ENCODE measurements at regions not wholly inside any gene's neighbourhood (a gene's known extent, or its start where the extent isn't known, plus 50 kb on each side); places are given as distances from the start of the nearest gene placed in this dataset.

- Histone ChIP-seq H3K36me3 (ENCODE audit: insufficient read depth, insufficient read length, low read length) (no peaks in the 10 kb centered on the region), H3K9me3 (ENCODE audit: insufficient read depth, low read length) (no peaks in the 10 kb centered on the region), H3K27me3 (ENCODE audit: insufficient read depth, insufficient read length) (no peaks in the 10 kb centered on the region), H3K9ac (ENCODE audit: insufficient read length, low read depth) (no peak overlapping the region), H3K4me3 (ENCODE audit: insufficient read length, low read depth) (no peak overlapping the region), H3K4me1 (ENCODE audit: insufficient read depth, insufficient read length) (no peaks in the 10 kb centered on the region)
- DNase-seq (ENCODE audit: low read depth, low spot score) = no peak
- TF ChIP-seq SUZ12 (IDR thresholded peaks at IDR 0.05; ENCODE audit: extremely low read depth, insufficient read depth, insufficient read length) (no peak), ZNF274 (IDR thresholded peaks at IDR 0.05; ENCODE audit: low read depth, low read length) (no peak), YY1 (IDR thresholded peaks at IDR 0.05; ENCODE audit: insufficient read depth, insufficient read length) (no peak)
These were observed 493.6 kb upstream of the KLF4 start for GRCh38 chr9:107983181-107983603.

- H3K36me3 ChIP-seq (ENCODE audit: insufficient read depth, insufficient read length, low read length) = no peaks in the 10 kb centered on the region
- no peaks in the 10 kb centered on the region for H3K4me1 ChIP-seq (ENCODE audit: insufficient read depth, insufficient read length)
- no peak overlapping the region for H3K4me3 ChIP-seq (ENCODE audit: insufficient read length, low read depth)
- no peaks in the 10 kb centered on the region for H3K9me3 ChIP-seq (ENCODE audit: insufficient read depth, low read length)
- no peak overlapping the region for H3K9ac ChIP-seq (ENCODE audit: insufficient read length, low read depth)
- DNase-seq (ENCODE audit: low read depth, low spot score) = no peak
- TF ChIP-seq ZNF274 (IDR thresholded peaks at IDR 0.05; ENCODE audit: low read depth, low read length) = no peak
- no peak for TF ChIP-seq SUZ12 (IDR thresholded peaks at IDR 0.05; ENCODE audit: extremely low read depth, insufficient read depth, insufficient read length)
- no peak for TF ChIP-seq YY1 (IDR thresholded peaks at IDR 0.05; ENCODE audit: insufficient read depth, insufficient read length)
- no peaks in the 10 kb centered on the region for H3K27me3 ChIP-seq (ENCODE audit: insufficient read depth, insufficient read length)
These were observed 493.2 kb upstream of the KLF4 start for GRCh38 chr9:107982745-107983144.

- Histone ChIP-seq H3K4me1 (ENCODE audit: insufficient read depth, insufficient read length) (no peaks in the 10 kb centered on the region), H3K4me3 (ENCODE audit: insufficient read length, low read depth) (no peak overlapping the region), H3K27me3 (ENCODE audit: insufficient read depth, insufficient read length) (no peaks in the 10 kb centered on the region), H3K9ac (ENCODE audit: insufficient read length, low read depth) (no peak overlapping the region), H3K9me3 (ENCODE audit: insufficient read depth, low read length) (no peaks in the 10 kb centered on the region), H3K36me3 (ENCODE audit: insufficient read depth, insufficient read length, low read length) (no peaks in the 10 kb centered on the region)
- no peak for TF ChIP-seq SUZ12 (IDR thresholded peaks at IDR 0.05; ENCODE audit: extremely low read depth, insufficient read depth, insufficient read length)
- DNase-seq (ENCODE audit: low read depth, low spot score) = no peak
These were observed 492.4 kb upstream of the KLF4 start for GRCh38 chr9:107982001-107982400.

GRCh38 chr9:107980984-107981383, 491.4 kb upstream of the KLF4 start:
- H3K4me1 ChIP-seq (ENCODE audit: insufficient read depth, insufficient read length) = no peaks in the 10 kb centered on the region
- no peaks in the 10 kb centered on the region for H3K36me3 ChIP-seq (ENCODE audit: insufficient read depth, insufficient read length, low read length)
- H3K27me3 ChIP-seq (ENCODE audit: insufficient read depth, insufficient read length) = no peaks in the 10 kb centered on the region
- no peak for DNase-seq (ENCODE audit: low read depth, low spot score)
- no peak overlapping the region for H3K9ac ChIP-seq (ENCODE audit: insufficient read length, low read depth)
- H3K4me3 ChIP-seq (ENCODE audit: insufficient read length, low read depth) = no peak overlapping the region
- H3K9me3 ChIP-seq (ENCODE audit: insufficient read depth, low read length) = no peaks in the 10 kb centered on the region
- no peak for TF ChIP-seq ZNF274 (IDR thresholded peaks at IDR 0.05; ENCODE audit: low read depth, low read length)
- no peak for TF ChIP-seq YY1 (IDR thresholded peaks at IDR 0.05; ENCODE audit: insufficient read depth, insufficient read length)
- TF ChIP-seq SUZ12 (IDR thresholded peaks at IDR 0.05; ENCODE audit: extremely low read depth, insufficient read depth, insufficient read length) = no peak

GRCh38 chr9:107976767-107977166, 487.2 kb upstream of the KLF4 start:
- TF ChIP-seq YY1 (IDR thresholded peaks at IDR 0.05; ENCODE audit: insufficient read depth, insufficient read length) (no peak), SUZ12 (IDR thresholded peaks at IDR 0.05; ENCODE audit: extremely low read depth, insufficient read depth, insufficient read length) (no peak), ZNF274 (IDR thresholded peaks at IDR 0.05; ENCODE audit: low read depth, low read length) (no peak)
- Histone ChIP-seq H3K4me3 (ENCODE audit: insufficient read length, low read depth) (no peak overlapping the region), H3K9me3 (ENCODE audit: insufficient read depth, low read length) (no peaks in the 10 kb centered on the region), H3K4me1 (ENCODE audit: insufficient read depth, insufficient read length) (no peaks in the 10 kb centered on the region), H3K9ac (ENCODE audit: insufficient read length, low read depth) (no peak overlapping the region), H3K36me3 (ENCODE audit: insufficient read depth, insufficient read length, low read length) (no peaks in the 10 kb centered on the region), H3K27me3 (ENCODE audit: insufficient read depth, insufficient read length) (no peaks in the 10 kb centered on the region)
- DNase-seq (ENCODE audit: low read depth, low spot score) = no peak

GRCh38 chr9:107975426-107976010, 485.9 kb upstream of the KLF4 start:
- Histone ChIP-seq H3K36me3 (ENCODE audit: insufficient read depth, insufficient read length, low read length) (no peaks in the 10 kb centered on the region), H3K9ac (ENCODE audit: insufficient read length, low read depth) (no peak overlapping the region), H3K4me1 (ENCODE audit: insufficient read depth, insufficient read length) (no peaks in the 10 kb centered on the region), H3K27me3 (ENCODE audit: insufficient read depth, insufficient read length) (no peaks in the 10 kb centered on the region), H3K4me3 (ENCODE audit: insufficient read length, low read depth) (no peak overlapping the region), H3K9me3 (ENCODE audit: insufficient read depth, low read length) (no peaks in the 10 kb centered on the region)
- TF ChIP-seq YY1 (IDR thresholded peaks at IDR 0.05; ENCODE audit: insufficient read depth, insufficient read length) = no peak
- TF ChIP-seq ZNF274 (IDR thresholded peaks at IDR 0.05; ENCODE audit: low read depth, low read length) = no peak
- no peak for TF ChIP-seq SUZ12 (IDR thresholded peaks at IDR 0.05; ENCODE audit: extremely low read depth, insufficient read depth, insufficient read length)
- no peak for DNase-seq (ENCODE audit: low read depth, low spot score)

GRCh38 chr9:107973451-107973850, 483.9 kb upstream of the KLF4 start:
- H3K27me3 ChIP-seq (ENCODE audit: insufficient read depth, insufficient read length) = no peaks in the 10 kb centered on the region

More at GRCh38 chr9:107973451-107973850, 483.9 kb upstream of the KLF4 start:
- TF ChIP-seq ZNF274 (IDR thresholded peaks at IDR 0.05; ENCODE audit: low read depth, low read length) (no peak), YY1 (IDR thresholded peaks at IDR 0.05; ENCODE audit: insufficient read depth, insufficient read length) (no peak), SUZ12 (IDR thresholded peaks at IDR 0.05; ENCODE audit: extremely low read depth, insufficient read depth, insufficient read length) (no peak)
- no peak for DNase-seq (ENCODE audit: low read depth, low spot score)
- no peak overlapping the region for H3K9ac ChIP-seq (ENCODE audit: insufficient read length, low read depth)
- H3K4me3 ChIP-seq (ENCODE audit: insufficient read length, low read depth) = no peak overlapping the region
- no peaks in the 10 kb centered on the region for H3K4me1 ChIP-seq (ENCODE audit: insufficient read depth, insufficient read length)
- no peaks in the 10 kb centered on the region for H3K9me3 ChIP-seq (ENCODE audit: insufficient read depth, low read length)
- no peaks in the 10 kb centered on the region for H3K36me3 ChIP-seq (ENCODE audit: insufficient read depth, insufficient read length, low read length)

Measured in NT2/D1 (cell line).